ENCODE measurements at regions not wholly inside any gene's neighbourhood (a gene's known extent, or its start where the extent isn't known, plus 50 kb on each side); places are given as distances from the start of the nearest gene placed in this dataset.

DNA sequence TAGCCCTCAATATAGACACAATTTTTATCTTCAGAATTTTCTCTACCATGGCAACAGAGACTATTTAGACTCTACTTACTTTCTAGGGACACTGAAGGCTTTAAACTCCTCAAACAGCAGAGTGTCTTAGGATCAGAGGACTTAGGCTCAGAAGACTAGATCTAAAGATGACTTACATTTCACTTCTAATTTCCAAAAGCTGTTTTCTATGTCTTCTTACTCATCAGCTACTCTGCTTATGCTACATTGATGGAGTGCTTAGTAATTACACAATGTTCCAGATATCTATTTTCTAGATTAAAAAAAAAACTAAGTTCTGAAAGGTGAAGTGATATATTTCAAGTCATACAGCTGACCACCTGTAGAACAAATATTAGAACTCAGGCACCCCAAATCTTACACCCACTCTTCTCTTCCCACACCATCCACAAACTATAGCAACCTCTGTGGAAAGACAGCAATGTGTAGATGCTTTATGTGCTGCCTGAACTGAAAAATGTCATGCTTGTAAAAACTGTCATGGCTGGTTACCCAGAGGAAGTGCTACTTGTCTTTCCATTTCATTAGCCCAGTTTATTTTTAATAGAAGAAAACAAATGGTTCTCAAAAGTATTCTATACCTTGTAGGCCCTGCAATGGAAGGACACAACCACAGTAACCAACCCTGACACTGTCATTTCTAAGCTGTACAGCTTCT lies 831.0 kb upstream of the ACVR2A start:
- TF ChIP-seq POLR2AphosphoS5 (IDR thresholded peaks at IDR 0.05; ENCODE audit: low read depth) = no peak
- TF ChIP-seq REST (IDR thresholded peaks at IDR 0.05; ENCODE audit: insufficient replicate concordance, low read depth) = no peak
- no peak for TF ChIP-seq SPI1 (IDR thresholded peaks at IDR 0.05; ENCODE audit: borderline replicate concordance, low read depth)
- TF ChIP-seq GABPA (IDR thresholded peaks at IDR 0.05; ENCODE audit: low read depth) = no peak
- no peak for TF ChIP-seq CTCF (IDR thresholded peaks at IDR 0.05; ENCODE audit: insufficient read depth, low read length)
- no peak overlapping the region for H3K4me3 ChIP-seq (replicated peaks; ENCODE audit: insufficient read depth, low read length)
- no peak for DNase-seq (ENCODE audit: low read depth in 1 of 2, low spot score in 1 of 2)
- no peak overlapping the region for H3K27ac ChIP-seq (replicated peaks)
- no peaks in the 10 kb centered on the region for H3K27me3 ChIP-seq (ENCODE audit: insufficient read depth, poor library complexity, severe bottlenecking)

DNA sequence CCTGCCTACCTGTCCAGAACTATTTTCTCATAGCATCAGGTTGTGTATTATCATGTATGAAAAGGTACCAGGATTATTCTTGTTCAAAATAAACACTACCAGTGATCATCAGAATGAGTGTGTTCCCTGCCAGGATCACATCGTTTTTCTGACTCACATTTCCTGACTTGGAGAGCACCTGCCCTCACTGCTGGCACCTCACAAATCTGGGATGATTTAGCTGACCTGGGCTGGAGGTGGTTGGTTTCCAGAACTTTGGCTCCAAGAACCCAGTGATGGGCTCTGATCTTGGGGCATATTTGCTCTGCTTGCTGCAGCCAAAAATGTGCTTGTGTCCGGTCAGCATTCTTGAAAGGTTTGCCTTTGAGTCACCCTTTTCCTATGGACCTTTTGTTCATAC lies 836.3 kb upstream of the ACVR2A start:
- H3K4me3 ChIP-seq (replicated peaks; ENCODE audit: insufficient read depth, low read length) = no peak overlapping the region
- no peak for DNase-seq (ENCODE audit: low read depth in 1 of 2, low spot score in 1 of 2)
- TF ChIP-seq GABPA (IDR thresholded peaks at IDR 0.05; ENCODE audit: low read depth) (no peak), REST (IDR thresholded peaks at IDR 0.05; ENCODE audit: insufficient replicate concordance, low read depth) (no peak), CTCF (IDR thresholded peaks at IDR 0.05; ENCODE audit: insufficient read depth, low read length) (no peak), SPI1 (IDR thresholded peaks at IDR 0.05; ENCODE audit: borderline replicate concordance, low read depth) (no peak), POLR2AphosphoS5 (IDR thresholded peaks at IDR 0.05; ENCODE audit: low read depth) (no peak)
- no peak overlapping the region for H3K27ac ChIP-seq (replicated peaks)
- H3K27me3 ChIP-seq (ENCODE audit: insufficient read depth, poor library complexity, severe bottlenecking) = no peaks in the 10 kb centered on the region

DNA sequence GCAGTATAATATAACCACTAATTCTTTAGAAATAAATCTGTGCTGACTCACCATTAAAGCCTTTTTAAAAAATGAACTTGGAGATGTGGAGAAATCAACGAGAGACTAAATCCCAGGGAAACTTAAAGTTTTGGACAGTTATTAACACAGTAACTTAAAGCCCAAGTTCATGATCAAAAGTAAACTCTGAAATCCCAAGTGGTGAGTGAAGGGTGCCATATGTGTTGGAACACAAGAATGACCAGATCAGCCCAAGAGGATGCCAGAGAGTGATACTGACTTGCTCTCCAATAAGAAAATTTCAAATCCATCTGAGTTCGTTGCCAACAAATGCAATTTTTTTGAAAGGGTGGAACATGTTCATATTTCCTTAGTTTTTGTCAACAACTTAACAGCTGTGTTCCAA lies 838.1 kb upstream of the ACVR2A start:
- no peak for TF ChIP-seq GABPA (IDR thresholded peaks at IDR 0.05; ENCODE audit: low read depth)
- no peak for TF ChIP-seq CTCF (IDR thresholded peaks at IDR 0.05; ENCODE audit: insufficient read depth, low read length)
- no peak for TF ChIP-seq SPI1 (IDR thresholded peaks at IDR 0.05; ENCODE audit: borderline replicate concordance, low read depth)
- no peak for TF ChIP-seq POLR2AphosphoS5 (IDR thresholded peaks at IDR 0.05; ENCODE audit: low read depth)
- TF ChIP-seq REST (IDR thresholded peaks at IDR 0.05; ENCODE audit: insufficient replicate concordance, low read depth) = no peak
- no peak for DNase-seq (ENCODE audit: low read depth in 1 of 2, low spot score in 1 of 2)
- H3K4me3 ChIP-seq (replicated peaks; ENCODE audit: insufficient read depth, low read length) = no peak overlapping the region
- no peak overlapping the region for H3K27ac ChIP-seq (replicated peaks)
- H3K27me3 ChIP-seq (ENCODE audit: insufficient read depth, poor library complexity, severe bottlenecking) = no peaks in the 10 kb centered on the region

Measured in HL-60 (cell line).